Panc1 (cell line): ENCODE measurements at regions not wholly inside any gene's neighbourhood (a gene's known extent, or its start where the extent isn't known, plus 50 kb on each side); places are given as distances from the start of the nearest gene placed in this dataset.

Source experiments
- ATAC-seq: fragments of 200-7000 bp; cut with Tn5 transposase; 2 replicates; pipeline ENCODE4 v1.9.1; 2020; ENCODE audit warnings: mild to moderate bottlenecking, moderate library complexity
- BruUV-seq: library from RNA; stranded (reverse); fragments of 400-500 nt; replicated peaks from 2 replicates; lab custom pipeline; 2021; lab: Mats Ljungman, UMichigan
- CTCF ChIA-PET: fragments of 300-600 bp; sonication (Branson Sonifier 250); formaldehyde crosslinking; loops from one replicate; lab custom pipeline; 2022; ENCODE audit warnings: antibody characterized with exemption; lab: Charles Lee
- POLR2A ChIA-PET: fragments of 300-600 bp; sonication (Branson Sonifier 250); formaldehyde crosslinking; loops from one replicate; lab custom pipeline; 2022; ENCODE audit warnings: antibody characterized with exemption; lab: Charles Lee
- DNase-seq: peaks from one replicate; pipeline ENCODE4 v3.0.0-alpha.2; 2010; ENCODE audit warnings: low read depth, low spot score
- H3K27ac ChIP-seq: 2 replicates; pipeline ENCODE4 v1.5.1; 2011; ENCODE audit warnings: mild to moderate bottlenecking, low read length, inconsistent platforms
- H3K27me3 ChIP-seq: fragments of 200-500 bp; sonication (Bioruptor generic); 2 replicates; pipeline ENCODE4 v1.6.0; 2014; ENCODE audit warnings: low read length, inconsistent platforms; ENCODE audit not compliant: control insufficient read depth, insufficient read depth
- H3K36me3 ChIP-seq: fragments of 200-500 bp; sonication (Bioruptor generic); 2 replicates; pipeline ENCODE4 v1.5.1; 2014; ENCODE audit warnings: inconsistent platforms, mild to moderate bottlenecking, low read length, moderate library complexity; ENCODE audit not compliant: control insufficient read depth, insufficient read depth
- H3K4me1 ChIP-seq: 2 replicates; pipeline ENCODE4 v1.5.1; 2011; ENCODE audit warnings: inconsistent platforms, mild to moderate bottlenecking, low read length, moderate library complexity; ENCODE audit not compliant: control insufficient read depth, insufficient read depth
- H3K4me3 ChIP-seq, 2 experiments: 2 replicates each; pipeline ENCODE4 v1.5.1; 2011 to 2012; ENCODE audit warnings: low read depth in 2 of 2, low read length in 2 of 2, mild to moderate bottlenecking in 2 of 2, inconsistent platforms in 1 of 2, moderate library complexity in 1 of 2
- H3K9me3 ChIP-seq: fragments of 200-500 bp; sonication (Bioruptor generic); 2 replicates; pipeline ENCODE4 v1.5.1; 2014; ENCODE audit warnings: low read depth, mild to moderate bottlenecking, inconsistent platforms, low read length, moderate library complexity; ENCODE audit not compliant: control insufficient read depth, insufficient read depth
- POLR2AphosphoS5 ChIP-seq: IDR thresholded peaks from 2 replicates; pipeline ENCODE4 v1.6.1; 2012; ENCODE audit warnings: mild to moderate bottlenecking, low read depth, low read length, moderate library complexity
- REST ChIP-seq, 2 experiments: IDR thresholded peaks; 2 replicates each; pipeline ENCODE4 v1.6.1; 2011 to 2012; ENCODE audit warnings: low read depth in 2 of 2, control low read depth in 1 of 2, low read length in 1 of 2, mild to moderate bottlenecking in 1 of 2, moderate library complexity in 1 of 2; ENCODE audit not compliant: insufficient read depth in 1 of 2
- SIN3A ChIP-seq: IDR thresholded peaks from 2 replicates; pipeline ENCODE4 v1.6.1; 2012; ENCODE audit warnings: low read depth, mild to moderate bottlenecking, low read length, moderate library complexity, borderline replicate concordance; ENCODE audit not compliant: insufficient read depth
- TCF7L2 ChIP-seq: IDR thresholded peaks from 2 replicates; pipeline ENCODE4 v1.6.1; 2011; ENCODE audit warnings: mild to moderate bottlenecking, low read depth, low read length, inconsistent platforms
- in situ Hi-C: cut with HindIII; loops from 2 replicates; pipeline ENCODE4 v1.10.0; 2016; ENCODE audit warnings: low sequenced_read_pairs, low pct_unique_long_range_greater_than_20kb
- intact Hi-C: fragments of 100-400 bp; cut with micrococcal nuclease; formaldehyde crosslinking; loops from one replicate; pipeline ENCODE4 v1.10.0; 2022; ENCODE audit not compliant: unreplicated experiment
- TF ChIP-seq, protein P1 (sequence below): fragments of 450-650 bp; IDR thresholded peaks from 2 replicates; pipeline ENCODE4 v1.5.1; 2017; ENCODE audit warnings: mild to moderate bottlenecking

- H3K27ac ChIP-seq: no peak overlapping the region
- no peak for TF ChIP-seq REST (IDR thresholded peaks at IDR 0.05; ENCODE audit: insufficient read depth in 1 of 2, low read depth in 2 of 2, low read length in 1 of 2)
- TF ChIP-seq TCF7L2: no peak
- no peak for TF ChIP-seq SIN3A
- no peak for TF ChIP-seq POLR2AphosphoS5
- TF ChIP-seq, protein P1, sequence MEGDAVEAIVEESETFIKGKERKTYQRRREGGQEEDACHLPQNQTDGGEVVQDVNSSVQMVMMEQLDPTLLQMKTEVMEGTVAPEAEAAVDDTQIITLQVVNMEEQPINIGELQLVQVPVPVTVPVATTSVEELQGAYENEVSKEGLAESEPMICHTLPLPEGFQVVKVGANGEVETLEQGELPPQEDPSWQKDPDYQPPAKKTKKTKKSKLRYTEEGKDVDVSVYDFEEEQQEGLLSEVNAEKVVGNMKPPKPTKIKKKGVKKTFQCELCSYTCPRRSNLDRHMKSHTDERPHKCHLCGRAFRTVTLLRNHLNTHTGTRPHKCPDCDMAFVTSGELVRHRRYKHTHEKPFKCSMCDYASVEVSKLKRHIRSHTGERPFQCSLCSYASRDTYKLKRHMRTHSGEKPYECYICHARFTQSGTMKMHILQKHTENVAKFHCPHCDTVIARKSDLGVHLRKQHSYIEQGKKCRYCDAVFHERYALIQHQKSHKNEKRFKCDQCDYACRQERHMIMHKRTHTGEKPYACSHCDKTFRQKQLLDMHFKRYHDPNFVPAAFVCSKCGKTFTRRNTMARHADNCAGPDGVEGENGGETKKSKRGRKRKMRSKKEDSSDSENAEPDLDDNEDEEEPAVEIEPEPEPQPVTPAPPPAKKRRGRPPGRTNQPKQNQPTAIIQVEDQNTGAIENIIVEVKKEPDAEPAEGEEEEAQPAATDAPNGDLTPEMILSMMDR: no peak
- no TSS peak for BruUV-seq
- no peak for DNase-seq
- intact Hi-C loops (no loop called here), in situ Hi-C loops (no loop called here)
- H3K27me3 ChIP-seq: no peaks in the 10 kb centered on the region
- no peaks in the 10 kb centered on the region for H3K4me1 ChIP-seq
- CTCF ChIA-PET: no interaction called here
- no peaks in the 10 kb centered on the region for H3K9me3 ChIP-seq
- POLR2A ChIA-PET: no interaction called here
- ATAC-seq: no peak
- H3K36me3 ChIP-seq: no peaks in the 10 kb centered on the region
- no peak overlapping the region for H3K4me3 ChIP-seq
Measured at GRCh38 chr13:84834201-84834600, 951.9 kb upstream of the SLITRK1 start.

DNA sequence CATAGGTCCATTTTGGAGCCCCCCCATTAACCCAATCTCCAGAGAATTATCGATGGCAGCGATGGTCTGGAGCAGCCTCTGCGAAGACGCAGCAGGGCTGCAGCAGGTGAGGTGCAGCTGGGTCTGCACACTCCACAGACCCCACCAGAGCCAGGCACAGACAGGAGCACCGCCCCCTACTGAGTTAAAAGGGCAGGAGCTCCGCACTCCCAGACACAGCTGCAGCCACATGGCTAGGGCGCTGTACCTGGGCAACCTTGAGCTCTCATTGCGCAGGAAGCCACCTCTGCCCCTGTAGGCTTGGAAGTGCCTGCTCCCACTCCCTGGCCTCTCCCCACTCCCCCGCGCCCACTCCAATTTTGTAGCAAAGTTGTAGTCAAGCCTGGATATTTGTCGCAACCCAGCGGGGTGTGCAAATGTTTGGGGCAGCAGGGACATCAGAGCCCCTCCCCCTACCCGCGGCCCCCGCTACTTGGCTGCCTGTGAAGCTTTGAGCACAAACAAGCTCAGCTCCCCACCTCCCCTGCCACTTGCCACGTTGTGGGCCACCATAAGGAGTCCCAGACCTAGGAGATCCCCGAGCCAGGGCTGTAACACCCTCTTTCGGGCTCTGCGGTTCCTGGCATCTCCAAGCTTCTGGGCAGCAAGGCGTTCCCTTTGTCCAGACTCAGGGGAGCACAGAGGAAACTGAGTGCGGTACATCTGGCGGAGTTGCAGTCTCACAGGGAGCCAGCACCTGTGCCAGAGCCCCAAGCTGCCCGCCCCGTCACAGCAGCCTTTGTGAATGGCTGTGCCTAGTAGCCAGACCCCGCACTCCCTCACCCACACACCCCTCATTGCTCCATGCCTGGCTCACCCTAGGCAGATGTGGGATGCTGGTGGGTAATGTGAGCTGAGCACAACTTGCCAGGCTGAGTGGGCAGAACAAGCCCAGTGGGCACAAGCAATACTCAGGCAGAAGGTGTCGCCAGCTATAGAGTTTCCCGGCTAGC lies 949.7 kb upstream of the SLITRK1 start:
- TF ChIP-seq, protein P1: no peak
- no peak for TF ChIP-seq TCF7L2
- TF ChIP-seq REST (IDR thresholded peaks at IDR 0.05; ENCODE audit: insufficient read depth in 1 of 2, low read depth in 2 of 2, low read length in 1 of 2): no peak
- TF ChIP-seq POLR2AphosphoS5: no peak
- TF ChIP-seq SIN3A: no peak
- H3K4me3 ChIP-seq: no peak overlapping the region
- ChIA-PET CTCF (no interaction called here), POLR2A (no interaction called here)
- intact Hi-C loops: no loop called here
- ATAC-seq (no peak), DNase-seq (no peak)
- no peaks in the 10 kb centered on the region for H3K36me3 ChIP-seq
- no peaks in the 10 kb centered on the region for H3K9me3 ChIP-seq
- no peaks in the 10 kb centered on the region for H3K27me3 ChIP-seq
- no TSS peak for BruUV-seq
- no peaks in the 10 kb centered on the region for H3K4me1 ChIP-seq
- H3K27ac ChIP-seq: no peak overlapping the region
- in situ Hi-C loops: no loop called here
